Natural killer cell (primary cell): ENCODE measurements at regions not wholly inside any gene's neighbourhood (a gene's known extent, or its start where the extent isn't known, plus 50 kb on each side); places are given as distances from the start of the nearest gene placed in this dataset.

Experiments
- ATAC-seq, 3 donors: fragments of 150-1000 bp in 2 of 3; fragments of 200-7000 bp in 1 of 3; cut with Tn5 transposase; 1 replicate in 1 of 3; 2 replicates in 2 of 3; pipeline ENCODE4 v1.10.0; 2021; ENCODE audit warnings: mild to moderate bottlenecking in 2 of 3, moderate library complexity in 2 of 3
- DNase-seq, 2 donors: peaks; one replicate each; pipeline versions ENCODE4 v3.0.0 to v3.0.0-alpha.2; 2013 to 2021; ENCODE audit warnings: mixed read lengths in 1 of 2
- H3K27ac ChIP-seq: one replicate; pipeline ENCODE4 v1.5.1; 2013; ENCODE audit warnings: mild to moderate bottlenecking, low read length
- H3K27me3 ChIP-seq: one replicate; pipeline ENCODE4 v1.6.1; 2013; ENCODE audit warnings: low read length; ENCODE audit not compliant: control insufficient read depth, insufficient read depth
- H3K36me3 ChIP-seq: one replicate; pipeline ENCODE4 v1.6.1; 2013; ENCODE audit warnings: low read length; ENCODE audit not compliant: control insufficient read depth, insufficient read depth
- H3K4me1 ChIP-seq: one replicate; pipeline ENCODE4 v1.6.1; 2013; ENCODE audit warnings: low read length; ENCODE audit not compliant: control insufficient read depth, insufficient read depth
- H3K4me3 ChIP-seq: one replicate; pipeline ENCODE4 v1.5.1; 2013; ENCODE audit warnings: low read length
- H3K9me3 ChIP-seq: one replicate; pipeline ENCODE4 v1.6.1; 2013; ENCODE audit warnings: low read length; ENCODE audit not compliant: control insufficient read depth, insufficient read depth
- H3K27ac Mint-ChIP-seq, 2 donors: one replicate each; pipeline ENCODE4 v1.8.0; 2022; ENCODE audit warnings: mild to moderate bottlenecking in 2 of 2, mixed read lengths in 2 of 2, moderate library complexity in 1 of 2
- H3K27me3 Mint-ChIP-seq, 2 donors: one replicate each; pipeline ENCODE4 v1.8.0; 2022; ENCODE audit warnings: low read depth in 2 of 2, mixed read lengths in 2 of 2
- H3K36me3 Mint-ChIP-seq: one replicate; pipeline ENCODE4 v1.8.0; 2022; ENCODE audit warnings: mixed read lengths
- H3K4me1 Mint-ChIP-seq, 2 donors: one replicate each; pipeline ENCODE4 v1.8.0; 2022; ENCODE audit warnings: mixed read lengths in 2 of 2
- H3K4me3 Mint-ChIP-seq: one replicate; pipeline ENCODE4 v1.8.0; 2022; ENCODE audit warnings: mild to moderate bottlenecking, moderate library complexity, mixed read lengths
- H3K9me3 Mint-ChIP-seq, 2 donors: one replicate each; pipeline ENCODE4 v1.8.0; 2022; ENCODE audit warnings: mixed read lengths in 2 of 2
- WGBS: methylation state at CpG from one replicate; pipeline ENCODE4 v1.1.7; 2013; ENCODE audit warnings: missing lambda C conversion rate; ENCODE audit not compliant: insufficient coverage; 5-methylcytosine and 5-hydroxymethylcytosine counted together
- intact Hi-C: fragments of 100-400 bp; cut with micrococcal nuclease; formaldehyde crosslinking; loops from one replicate; pipeline ENCODE4 v1.14.2; 2022
- TF ChIP-seq, protein P1 (sequence below): fragments of 200-600 bp; IDR thresholded peaks from one replicate; pipeline ENCODE4 v1.8.0; 2022; ENCODE audit warnings: antibody characterized with exemption

DNA sequence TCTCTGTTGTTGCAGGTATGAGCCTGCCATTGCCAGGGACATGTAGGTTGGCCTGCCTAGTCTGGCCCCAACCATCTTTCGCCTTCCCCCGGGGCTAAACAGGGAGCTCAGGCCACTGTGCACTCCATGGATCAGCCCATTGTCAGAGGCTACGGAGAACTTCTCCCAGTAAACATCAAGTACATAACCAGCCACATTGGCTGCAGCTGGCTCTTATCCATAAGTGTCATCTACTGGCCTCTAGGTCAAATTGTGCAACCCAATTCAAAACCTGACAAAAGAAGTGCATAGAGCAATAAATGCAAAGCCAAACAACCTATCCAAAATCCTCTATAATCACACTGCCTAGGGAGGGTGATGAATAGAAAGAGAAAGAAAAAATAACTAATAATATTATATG is 418.1 kb upstream of the DCC start:
- intact Hi-C loops: no loop called here
- DNase-seq: no peak
- no peaks in the 10 kb centered on the region for H3K27me3 Mint-ChIP-seq
- H3K4me1 Mint-ChIP-seq: no peaks in the 10 kb centered on the region
- H3K4me3 Mint-ChIP-seq: no peak overlapping the region
- peaks cover 6 to 11% of the 10 kb centered on the region in 2 donors for H3K9me3 Mint-ChIP-seq
- H3K36me3 Mint-ChIP-seq: no peaks in the 10 kb centered on the region
- H3K27me3 ChIP-seq: no peaks in the 10 kb centered on the region
- H3K27ac Mint-ChIP-seq: no peak overlapping the region
- H3K4me3 ChIP-seq: no peak overlapping the region
- no peaks in the 10 kb centered on the region for H3K4me1 ChIP-seq
- H3K27ac ChIP-seq: no peak overlapping the region
- TF ChIP-seq, protein P1, sequence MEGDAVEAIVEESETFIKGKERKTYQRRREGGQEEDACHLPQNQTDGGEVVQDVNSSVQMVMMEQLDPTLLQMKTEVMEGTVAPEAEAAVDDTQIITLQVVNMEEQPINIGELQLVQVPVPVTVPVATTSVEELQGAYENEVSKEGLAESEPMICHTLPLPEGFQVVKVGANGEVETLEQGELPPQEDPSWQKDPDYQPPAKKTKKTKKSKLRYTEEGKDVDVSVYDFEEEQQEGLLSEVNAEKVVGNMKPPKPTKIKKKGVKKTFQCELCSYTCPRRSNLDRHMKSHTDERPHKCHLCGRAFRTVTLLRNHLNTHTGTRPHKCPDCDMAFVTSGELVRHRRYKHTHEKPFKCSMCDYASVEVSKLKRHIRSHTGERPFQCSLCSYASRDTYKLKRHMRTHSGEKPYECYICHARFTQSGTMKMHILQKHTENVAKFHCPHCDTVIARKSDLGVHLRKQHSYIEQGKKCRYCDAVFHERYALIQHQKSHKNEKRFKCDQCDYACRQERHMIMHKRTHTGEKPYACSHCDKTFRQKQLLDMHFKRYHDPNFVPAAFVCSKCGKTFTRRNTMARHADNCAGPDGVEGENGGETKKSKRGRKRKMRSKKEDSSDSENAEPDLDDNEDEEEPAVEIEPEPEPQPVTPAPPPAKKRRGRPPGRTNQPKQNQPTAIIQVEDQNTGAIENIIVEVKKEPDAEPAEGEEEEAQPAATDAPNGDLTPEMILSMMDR: no peak
- H3K9me3 ChIP-seq: peaks cover 8% of the 10 kb centered on the region
- H3K36me3 ChIP-seq: no peaks in the 10 kb centered on the region
- WGBS: 70% methylated on average over 3 of the region's 3 CpGs
- ATAC-seq: no peak

DNA sequence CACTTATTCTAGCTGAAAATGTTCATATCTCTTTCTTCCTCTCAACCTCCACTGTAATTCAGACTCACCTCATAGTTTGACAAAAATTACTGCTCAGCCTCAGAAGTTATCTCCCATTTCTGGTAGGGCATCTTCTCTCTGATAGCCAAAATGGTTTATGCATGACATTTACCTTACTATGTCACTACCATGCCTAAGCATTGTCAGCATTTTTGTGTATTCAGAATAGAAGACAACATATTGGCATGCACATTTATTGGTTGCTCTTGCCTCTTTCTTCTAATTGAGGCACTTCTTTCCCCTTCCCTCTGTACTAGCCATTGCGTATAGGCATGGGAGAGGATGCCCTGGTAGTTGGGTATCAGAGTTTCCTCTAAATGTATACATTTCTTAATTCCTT is 406.1 kb upstream of the DCC start:
- H3K27me3 Mint-ChIP-seq: no peaks in the 10 kb centered on the region
- intact Hi-C loops: loop anchor here (5.0 kb wide), 1 partner anchor 52 kb away; no protein-coding TSS in a partner anchor

DNA sequence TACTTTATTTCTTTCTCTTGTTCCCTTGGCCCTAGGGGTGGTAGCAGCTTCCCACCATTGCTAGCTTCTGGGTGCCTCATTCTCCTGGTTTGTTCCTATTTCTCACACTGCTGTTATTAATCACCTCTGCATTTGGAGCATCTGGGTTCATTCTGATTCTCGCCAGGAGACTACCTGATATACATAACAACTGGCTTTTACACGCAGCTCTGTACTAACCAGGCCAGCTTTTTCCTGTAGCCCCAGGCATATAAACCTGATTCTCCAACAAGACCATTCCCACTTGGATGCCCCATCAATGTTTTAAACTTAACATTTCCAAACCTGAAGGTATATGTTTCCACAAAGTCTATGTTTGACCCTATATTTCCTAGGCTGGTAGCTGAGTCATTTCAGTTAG is 403.9 kb upstream of the DCC start:
- no peak overlapping the region for H3K27ac ChIP-seq
- no peak overlapping the region for H3K4me3 Mint-ChIP-seq
- no peaks in the 10 kb centered on the region for H3K27me3 ChIP-seq
- no peaks in the 10 kb centered on the region for H3K36me3 Mint-ChIP-seq
- no peaks in the 10 kb centered on the region for H3K27me3 Mint-ChIP-seq
- peaks cover 8 to 9% of the 10 kb centered on the region in 2 donors for H3K9me3 Mint-ChIP-seq
- H3K9me3 ChIP-seq: no peaks in the 10 kb centered on the region
- intact Hi-C loops: no loop called here
- no peaks in the 10 kb centered on the region for H3K4me1 Mint-ChIP-seq
- ATAC-seq (no peak), DNase-seq (no peak)
- WGBS: 75% methylated on average over 2 of the region's 2 CpGs
- TF ChIP-seq, protein P1: no peak
- no peaks in the 10 kb centered on the region for H3K4me1 ChIP-seq
- no peak overlapping the region for H3K27ac Mint-ChIP-seq
- no peak overlapping the region for H3K4me3 ChIP-seq
- no peaks in the 10 kb centered on the region for H3K36me3 ChIP-seq

More for the DNA sequence above, 406.1 kb upstream of the DCC start:
- no peaks in the 10 kb centered on the region for H3K36me3 ChIP-seq
- TF ChIP-seq, protein P1: no peak
- DNase-seq (no peak), ATAC-seq (no peak)
- H3K4me3 ChIP-seq: no peak overlapping the region
- no peaks in the 10 kb centered on the region for H3K27me3 ChIP-seq
- Mint-ChIP-seq H3K4me3 (no peak overlapping the region), H3K27ac (no peak overlapping the region), H3K36me3 (no peaks in the 10 kb centered on the region), H3K4me1 (no peaks in the 10 kb centered on the region), H3K9me3 (peaks cover 11 to 12% of the 10 kb centered on the region in 2 donors)
- WGBS: no CpG with 5 or more reads among the region's 1 CpG
- H3K9me3 ChIP-seq: no peaks in the 10 kb centered on the region
- no peaks in the 10 kb centered on the region for H3K4me1 ChIP-seq
- no peak overlapping the region for H3K27ac ChIP-seq

DNA sequence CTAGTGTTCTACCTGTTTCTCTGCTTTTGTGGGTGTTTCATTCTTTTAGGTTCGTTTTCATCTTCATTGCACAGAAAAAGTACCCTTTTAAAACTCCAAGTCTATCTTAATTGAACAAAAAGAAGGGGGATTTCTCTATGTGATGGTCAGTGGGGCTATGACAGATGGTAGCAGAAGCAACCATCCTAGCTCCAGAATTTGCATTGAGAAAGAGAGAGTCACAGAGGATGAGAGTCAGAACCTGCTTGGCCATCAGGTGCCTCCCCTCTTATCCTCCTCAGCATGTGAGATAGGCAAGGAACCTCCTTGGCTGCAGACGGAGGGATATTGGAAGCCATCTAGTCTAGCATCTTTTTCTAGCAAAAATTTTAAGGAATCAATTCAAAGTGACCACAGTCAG is 398.0 kb upstream of the DCC start:
- no peak for DNase-seq
- H3K4me3 Mint-ChIP-seq: no peak overlapping the region
- Histone ChIP-seq H3K4me1 (no peaks in the 10 kb centered on the region), H3K9me3 (no peaks in the 10 kb centered on the region), H3K36me3 (no peaks in the 10 kb centered on the region), H3K4me3 (no peak overlapping the region), H3K27me3 (no peaks in the 10 kb centered on the region), H3K27ac (no peak overlapping the region)
- H3K9me3 Mint-ChIP-seq: peaks cover 2% of the 10 kb centered on the region in 2 donors
- ATAC-seq: no peak
- TF ChIP-seq, protein P1: no peak
- H3K27me3 Mint-ChIP-seq: no peaks in the 10 kb centered on the region
- no peak overlapping the region for H3K27ac Mint-ChIP-seq
- H3K4me1 Mint-ChIP-seq: no peaks in the 10 kb centered on the region
- 76% methylated on average over 1 of the region's 2 CpGs for WGBS
- intact Hi-C loops: no loop called here
- H3K36me3 Mint-ChIP-seq: no peaks in the 10 kb centered on the region
